GM23338 (cell line): ENCODE measurements at regions not wholly inside any gene's neighbourhood (a gene's known extent, or its start where the extent isn't known, plus 50 kb on each side); places are given as distances from the start of the nearest gene placed in this dataset.

Experiments used
- ATAC-seq: fragments of 200-7000 bp; cut with Tn5 transposase; 3 replicates; pipeline ENCODE4 v1.9.1; 2020
- DNase-seq: peaks from one replicate; pipeline ENCODE4 v3.0.0-alpha.2; 2015; ENCODE audit warnings: low spot score
- H2AFZ ChIP-seq: fragments of 200-600 bp; sonication (generic); 2 replicates; pipeline ENCODE4 v1.8.0; 2016; ENCODE audit warnings: antibody characterized with exemption, mild to moderate bottlenecking, moderate library complexity
- H3F3A ChIP-seq: fragments of 200-600 bp; sonication (generic); replicated peaks from 2 replicates; pipeline ENCODE4 v1.8.0; 2017; ENCODE audit warnings: antibody characterized with exemption, mixed run types, low read depth
- H3K27ac ChIP-seq: fragments of 200-600 bp; sonication (generic); 2 replicates; pipeline ENCODE4 v1.6.1; 2016; ENCODE audit warnings: low read depth
- H3K27me3 ChIP-seq: fragments of 200-600 bp; sonication (generic); 2 replicates; pipeline ENCODE4 v1.8.0; 2016; ENCODE audit warnings: mild to moderate bottlenecking, mixed run types, moderate library complexity; ENCODE audit not compliant: insufficient read depth
- H3K36me3 ChIP-seq: fragments of 200-600 bp; sonication (generic); 2 replicates; pipeline ENCODE4 v1.8.0; 2016; ENCODE audit warnings: mild to moderate bottlenecking; ENCODE audit not compliant: insufficient read depth
- H3K4me1 ChIP-seq: fragments of 200-600 bp; sonication (generic); 2 replicates; pipeline ENCODE4 v1.8.0; 2016; ENCODE audit warnings: mild to moderate bottlenecking, moderate library complexity; ENCODE audit not compliant: insufficient read depth
- H3K4me2 ChIP-seq: fragments of 200-600 bp; sonication (generic); 2 replicates; pipeline ENCODE4 v1.7.1; 2017; ENCODE audit warnings: mixed run types
- H3K4me3 ChIP-seq: fragments of 200-600 bp; sonication (generic); 2 replicates; pipeline ENCODE4 v1.6.1; 2016; ENCODE audit warnings: mixed run types
- H3K79me2 ChIP-seq: fragments of 200-600 bp; sonication (generic); replicated peaks from 2 replicates; pipeline ENCODE4 v1.8.0; 2017; ENCODE audit warnings: mild to moderate bottlenecking; ENCODE audit not compliant: insufficient read depth
- H3K9me2 ChIP-seq: fragments of 200-600 bp; sonication (generic); 2 replicates; pipeline ENCODE4 v1.8.0; 2017; ENCODE audit not compliant: insufficient read depth
- H4K20me1 ChIP-seq: fragments of 200-600 bp; sonication (generic); replicated peaks from 2 replicates; pipeline ENCODE4 v1.8.0; 2017; ENCODE audit warnings: mild to moderate bottlenecking; ENCODE audit not compliant: insufficient read depth
- H3K27ac Mint-ChIP-seq: 2 replicates; pipeline ENCODE4 v1.8.0; 2020; ENCODE audit warnings: inconsistent platforms, mild to moderate bottlenecking, moderate library complexity, mixed read lengths
- H3K27me3 Mint-ChIP-seq: 3 replicates; pipeline ENCODE4 v1.8.0; 2022; ENCODE audit warnings: low read depth, mild to moderate bottlenecking, moderate library complexity, mixed read lengths, inconsistent platforms; ENCODE audit not compliant: insufficient read depth, poor library complexity
- H3K36me3 Mint-ChIP-seq: 3 replicates; pipeline ENCODE4 v1.8.0; 2021; ENCODE audit warnings: low read depth, mild to moderate bottlenecking, inconsistent platforms, moderate library complexity, mixed read lengths
- H3K4me1 Mint-ChIP-seq: 3 replicates; pipeline ENCODE4 v1.8.0; 2020; ENCODE audit warnings: mild to moderate bottlenecking, inconsistent platforms, mixed read lengths
- H3K4me3 Mint-ChIP-seq: 3 replicates; pipeline ENCODE4 v1.8.0; 2021; ENCODE audit warnings: moderate library complexity, mild to moderate bottlenecking, inconsistent platforms, mixed read lengths
- H3K9me3 Mint-ChIP-seq: 3 replicates; pipeline ENCODE4 v1.8.0; 2020; ENCODE audit warnings: moderate library complexity, mild to moderate bottlenecking, inconsistent platforms, mixed read lengths
- CREB1 ChIP-seq: fragments of 250-450 bp; sonication (Bioruptor Pico); IDR thresholded peaks from 2 replicates; pipeline ENCODE4 v1.5.0; 2020; ENCODE audit warnings: low read depth, mild to moderate bottlenecking, moderate library complexity
- EZH2 ChIP-seq: fragments of 200-600 bp; sonication (generic); IDR thresholded peaks from one replicate; pipeline ENCODE4 v1.8.0; 2017; ENCODE audit warnings: antibody characterized with exemption, mild to moderate bottlenecking, low read depth; ENCODE audit not compliant: unreplicated experiment
- EZH2phosphoT487 ChIP-seq: fragments of 200-600 bp; sonication (generic); IDR thresholded peaks from one replicate; pipeline ENCODE4 v1.8.1; 2018; ENCODE audit warnings: antibody characterized with exemption; ENCODE audit not compliant: unreplicated experiment
- JUNB ChIP-seq: IDR thresholded peaks from one replicate; pipeline ENCODE4 v1.6.1; 2016; ENCODE audit warnings: antibody characterized with exemption; ENCODE audit not compliant: unreplicated experiment
- NANOG ChIP-seq: IDR thresholded peaks from 2 replicates; pipeline ENCODE4 v1.6.1; 2016; ENCODE audit warnings: antibody characterized with exemption, borderline replicate concordance
- POLR2AphosphoS5 ChIP-seq: IDR thresholded peaks from 2 replicates; pipeline ENCODE4 v1.6.1; 2016; ENCODE audit warnings: antibody characterized with exemption, low read depth
- STAT1 ChIP-seq: IDR thresholded peaks from one replicate; pipeline ENCODE4 v1.6.1; 2016; ENCODE audit warnings: antibody characterized with exemption; ENCODE audit not compliant: unreplicated experiment
- ZNF114 ChIP-seq: fragments of 250-450 bp; sonication (Bioruptor Pico); IDR thresholded peaks from 2 replicates; pipeline ENCODE4 v1.5.0; 2020; ENCODE audit warnings: mild to moderate bottlenecking, moderate library complexity
- ZNF331 ChIP-seq: fragments of 250-450 bp; sonication (Bioruptor Pico); IDR thresholded peaks from 2 replicates; pipeline ENCODE4 v1.5.0; 2020; ENCODE audit warnings: low read depth, mild to moderate bottlenecking, moderate library complexity
- TF ChIP-seq, protein P1 (sequence below), 2 experiments: fragments of 200-600 bp in 1 of 2; sonication (generic) in 1 of 2; conservative IDR thresholded peaks; 2 replicates each; pipeline versions ENCODE4 v1.5.1 to v1.6.1; 2016 to 2017; ENCODE audit warnings: antibody characterized with exemption in 2 of 2, low read depth in 2 of 2, mild to moderate bottlenecking in 2 of 2, moderate library complexity in 1 of 2
- TF ChIP-seq, protein P2 (sequence below): IDR thresholded peaks from 2 replicates; pipeline ENCODE4 v1.6.1; 2016; ENCODE audit warnings: antibody characterized with exemption
- TF ChIP-seq, protein P3 (sequence below): fragments of 250-450 bp; sonication (Bioruptor Pico); IDR thresholded peaks from 2 replicates; pipeline ENCODE4 v1.5.0; 2020; ENCODE audit warnings: mild to moderate bottlenecking, moderate library complexity
- TF ChIP-seq, protein P4 (sequence below): IDR thresholded peaks from one replicate; pipeline ENCODE4 v1.6.1; 2018; ENCODE audit warnings: antibody characterized with exemption; ENCODE audit not compliant: unreplicated experiment

DNA sequence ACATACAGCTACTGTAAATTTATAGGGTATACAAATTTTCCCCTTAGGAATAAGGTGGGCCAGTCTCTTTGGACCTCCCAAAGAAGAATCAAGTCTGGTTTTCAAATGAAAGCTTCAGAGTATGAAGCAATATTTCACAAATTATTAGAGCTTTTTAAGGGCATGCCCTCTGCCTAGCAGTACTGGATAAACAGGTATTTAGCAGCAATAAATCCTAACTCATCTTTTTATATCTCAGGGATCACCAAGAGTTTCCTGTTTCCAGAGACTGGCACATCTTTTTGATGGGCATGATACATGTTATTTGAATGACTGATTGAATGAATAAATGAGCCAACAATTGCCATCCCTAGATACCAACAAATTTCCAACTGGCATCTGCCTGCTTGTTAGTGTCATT, 190.4 kb downstream of the NRIP1 start:
- Histone ChIP-seq H3K27me3 (no peaks in the 10 kb centered on the region), H3K4me1 (no peaks in the 10 kb centered on the region), H4K20me1 (no peaks in the 10 kb centered on the region), H3K27ac (no peak overlapping the region), H3K36me3 (no peaks in the 10 kb centered on the region), H3K79me2 (no peaks in the 10 kb centered on the region), H3F3A (no peaks in the 10 kb centered on the region), H3K9me2 (no peaks in the 10 kb centered on the region), H3K4me2 (no peak overlapping the region), H3K4me3 (no peak overlapping the region), H2AFZ (no peak overlapping the region)
- no peak overlapping the region for H3K27ac Mint-ChIP-seq
- H3K4me1 Mint-ChIP-seq, result peaks cover 2% of the 10 kb centered on the region; the same call in 1 of the 3 replicates
- no peaks in the 10 kb centered on the region for H3K27me3 Mint-ChIP-seq
- no peaks in the 10 kb centered on the region for H3K36me3 Mint-ChIP-seq
- H3K9me3 Mint-ChIP-seq, result no peaks in the 10 kb centered on the region
- ATAC-seq (no peak), DNase-seq (no peak)
- no peak for TF ChIP-seq ZNF114 (CRISPR knock-in tag)
- TF ChIP-seq NANOG, result no peak
- TF ChIP-seq, protein P1, sequence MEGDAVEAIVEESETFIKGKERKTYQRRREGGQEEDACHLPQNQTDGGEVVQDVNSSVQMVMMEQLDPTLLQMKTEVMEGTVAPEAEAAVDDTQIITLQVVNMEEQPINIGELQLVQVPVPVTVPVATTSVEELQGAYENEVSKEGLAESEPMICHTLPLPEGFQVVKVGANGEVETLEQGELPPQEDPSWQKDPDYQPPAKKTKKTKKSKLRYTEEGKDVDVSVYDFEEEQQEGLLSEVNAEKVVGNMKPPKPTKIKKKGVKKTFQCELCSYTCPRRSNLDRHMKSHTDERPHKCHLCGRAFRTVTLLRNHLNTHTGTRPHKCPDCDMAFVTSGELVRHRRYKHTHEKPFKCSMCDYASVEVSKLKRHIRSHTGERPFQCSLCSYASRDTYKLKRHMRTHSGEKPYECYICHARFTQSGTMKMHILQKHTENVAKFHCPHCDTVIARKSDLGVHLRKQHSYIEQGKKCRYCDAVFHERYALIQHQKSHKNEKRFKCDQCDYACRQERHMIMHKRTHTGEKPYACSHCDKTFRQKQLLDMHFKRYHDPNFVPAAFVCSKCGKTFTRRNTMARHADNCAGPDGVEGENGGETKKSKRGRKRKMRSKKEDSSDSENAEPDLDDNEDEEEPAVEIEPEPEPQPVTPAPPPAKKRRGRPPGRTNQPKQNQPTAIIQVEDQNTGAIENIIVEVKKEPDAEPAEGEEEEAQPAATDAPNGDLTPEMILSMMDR (conservative IDR thresholded peaks at IDR 0.05; ENCODE audit: low read depth in 2 of 2), result no peak
- TF ChIP-seq, protein P2, sequence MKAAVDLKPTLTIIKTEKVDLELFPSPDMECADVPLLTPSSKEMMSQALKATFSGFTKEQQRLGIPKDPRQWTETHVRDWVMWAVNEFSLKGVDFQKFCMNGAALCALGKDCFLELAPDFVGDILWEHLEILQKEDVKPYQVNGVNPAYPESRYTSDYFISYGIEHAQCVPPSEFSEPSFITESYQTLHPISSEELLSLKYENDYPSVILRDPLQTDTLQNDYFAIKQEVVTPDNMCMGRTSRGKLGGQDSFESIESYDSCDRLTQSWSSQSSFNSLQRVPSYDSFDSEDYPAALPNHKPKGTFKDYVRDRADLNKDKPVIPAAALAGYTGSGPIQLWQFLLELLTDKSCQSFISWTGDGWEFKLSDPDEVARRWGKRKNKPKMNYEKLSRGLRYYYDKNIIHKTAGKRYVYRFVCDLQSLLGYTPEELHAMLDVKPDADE, result no peak
- no peak for TF ChIP-seq ZNF331 (CRISPR knock-in tag)
- TF ChIP-seq, protein P3, sequence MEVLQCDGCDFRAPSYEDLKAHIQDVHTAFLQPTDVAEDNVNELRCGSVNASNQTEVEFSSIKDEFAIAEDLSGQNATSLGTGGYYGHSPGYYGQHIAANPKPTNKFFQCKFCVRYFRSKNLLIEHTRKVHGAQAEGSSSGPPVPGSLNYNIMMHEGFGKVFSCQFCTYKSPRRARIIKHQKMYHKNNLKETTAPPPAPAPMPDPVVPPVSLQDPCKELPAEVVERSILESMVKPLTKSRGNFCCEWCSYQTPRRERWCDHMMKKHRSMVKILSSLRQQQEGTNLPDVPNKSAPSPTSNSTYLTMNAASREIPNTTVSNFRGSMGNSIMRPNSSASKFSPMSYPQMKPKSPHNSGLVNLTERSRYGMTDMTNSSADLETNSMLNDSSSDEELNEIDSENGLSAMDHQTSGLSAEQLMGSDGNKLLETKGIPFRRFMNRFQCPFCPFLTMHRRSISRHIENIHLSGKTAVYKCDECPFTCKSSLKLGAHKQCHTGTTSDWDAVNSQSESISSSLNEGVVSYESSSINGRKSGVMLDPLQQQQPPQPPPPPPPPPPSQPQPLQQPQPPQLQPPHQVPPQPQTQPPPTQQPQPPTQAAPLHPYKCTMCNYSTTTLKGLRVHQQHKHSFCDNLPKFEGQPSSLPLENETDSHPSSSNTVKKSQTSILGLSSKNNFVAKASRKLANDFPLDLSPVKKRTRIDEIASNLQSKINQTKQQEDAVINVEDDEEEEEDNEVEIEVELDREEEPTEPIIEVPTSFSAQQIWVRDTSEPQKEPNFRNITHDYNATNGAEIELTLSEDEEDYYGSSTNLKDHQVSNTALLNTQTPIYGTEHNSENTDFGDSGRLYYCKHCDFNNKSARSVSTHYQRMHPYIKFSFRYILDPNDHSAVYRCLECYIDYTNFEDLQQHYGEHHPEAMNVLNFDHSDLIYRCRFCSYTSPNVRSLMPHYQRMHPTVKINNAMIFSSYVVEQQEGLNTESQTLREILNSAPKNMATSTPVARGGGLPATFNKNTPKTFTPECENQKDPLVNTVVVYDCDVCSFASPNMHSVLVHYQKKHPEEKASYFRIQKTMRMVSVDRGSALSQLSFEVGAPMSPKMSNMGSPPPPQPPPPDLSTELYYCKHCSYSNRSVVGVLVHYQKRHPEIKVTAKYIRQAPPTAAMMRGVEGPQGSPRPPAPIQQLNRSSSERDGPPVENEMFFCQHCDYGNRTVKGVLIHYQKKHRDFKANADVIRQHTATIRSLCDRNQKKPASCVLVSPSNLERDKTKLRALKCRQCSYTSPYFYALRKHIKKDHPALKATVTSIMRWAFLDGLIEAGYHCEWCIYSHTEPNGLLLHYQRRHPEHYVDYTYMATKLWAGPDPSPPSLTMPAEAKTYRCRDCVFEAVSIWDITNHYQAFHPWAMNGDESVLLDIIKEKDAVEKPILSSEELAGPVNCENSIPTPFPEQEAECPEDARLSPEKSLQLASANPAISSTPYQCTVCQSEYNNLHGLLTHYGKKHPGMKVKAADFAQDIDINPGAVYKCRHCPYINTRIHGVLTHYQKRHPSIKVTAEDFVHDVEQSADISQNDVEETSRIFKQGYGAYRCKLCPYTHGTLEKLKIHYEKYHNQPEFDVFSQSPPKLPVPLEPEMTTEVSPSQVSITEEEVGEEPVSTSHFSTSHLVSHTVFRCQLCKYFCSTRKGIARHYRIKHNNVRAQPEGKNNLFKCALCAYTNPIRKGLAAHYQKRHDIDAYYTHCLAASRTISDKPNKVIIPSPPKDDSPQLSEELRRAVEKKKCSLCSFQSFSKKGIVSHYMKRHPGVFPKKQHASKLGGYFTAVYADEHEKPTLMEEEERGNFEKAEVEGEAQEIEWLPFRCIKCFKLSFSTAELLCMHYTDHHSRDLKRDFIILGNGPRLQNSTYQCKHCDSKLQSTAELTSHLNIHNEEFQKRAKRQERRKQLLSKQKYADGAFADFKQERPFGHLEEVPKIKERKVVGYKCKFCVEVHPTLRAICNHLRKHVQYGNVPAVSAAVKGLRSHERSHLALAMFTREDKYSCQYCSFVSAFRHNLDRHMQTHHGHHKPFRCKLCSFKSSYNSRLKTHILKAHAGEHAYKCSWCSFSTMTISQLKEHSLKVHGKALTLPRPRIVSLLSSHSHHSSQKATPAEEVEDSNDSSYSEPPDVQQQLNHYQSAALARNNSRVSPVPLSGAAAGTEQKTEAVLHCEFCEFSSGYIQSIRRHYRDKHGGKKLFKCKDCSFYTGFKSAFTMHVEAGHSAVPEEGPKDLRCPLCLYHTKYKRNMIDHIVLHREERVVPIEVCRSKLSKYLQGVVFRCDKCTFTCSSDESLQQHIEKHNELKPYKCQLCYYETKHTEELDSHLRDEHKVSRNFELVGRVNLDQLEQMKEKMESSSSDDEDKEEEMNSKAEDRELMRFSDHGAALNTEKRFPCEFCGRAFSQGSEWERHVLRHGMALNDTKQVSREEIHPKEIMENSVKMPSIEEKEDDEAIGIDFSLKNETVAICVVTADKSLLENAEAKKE (CRISPR knock-in tag), result no peak
- TF ChIP-seq JUNB, result no peak
- no peak for TF ChIP-seq EZH2
- TF ChIP-seq, protein P4, sequence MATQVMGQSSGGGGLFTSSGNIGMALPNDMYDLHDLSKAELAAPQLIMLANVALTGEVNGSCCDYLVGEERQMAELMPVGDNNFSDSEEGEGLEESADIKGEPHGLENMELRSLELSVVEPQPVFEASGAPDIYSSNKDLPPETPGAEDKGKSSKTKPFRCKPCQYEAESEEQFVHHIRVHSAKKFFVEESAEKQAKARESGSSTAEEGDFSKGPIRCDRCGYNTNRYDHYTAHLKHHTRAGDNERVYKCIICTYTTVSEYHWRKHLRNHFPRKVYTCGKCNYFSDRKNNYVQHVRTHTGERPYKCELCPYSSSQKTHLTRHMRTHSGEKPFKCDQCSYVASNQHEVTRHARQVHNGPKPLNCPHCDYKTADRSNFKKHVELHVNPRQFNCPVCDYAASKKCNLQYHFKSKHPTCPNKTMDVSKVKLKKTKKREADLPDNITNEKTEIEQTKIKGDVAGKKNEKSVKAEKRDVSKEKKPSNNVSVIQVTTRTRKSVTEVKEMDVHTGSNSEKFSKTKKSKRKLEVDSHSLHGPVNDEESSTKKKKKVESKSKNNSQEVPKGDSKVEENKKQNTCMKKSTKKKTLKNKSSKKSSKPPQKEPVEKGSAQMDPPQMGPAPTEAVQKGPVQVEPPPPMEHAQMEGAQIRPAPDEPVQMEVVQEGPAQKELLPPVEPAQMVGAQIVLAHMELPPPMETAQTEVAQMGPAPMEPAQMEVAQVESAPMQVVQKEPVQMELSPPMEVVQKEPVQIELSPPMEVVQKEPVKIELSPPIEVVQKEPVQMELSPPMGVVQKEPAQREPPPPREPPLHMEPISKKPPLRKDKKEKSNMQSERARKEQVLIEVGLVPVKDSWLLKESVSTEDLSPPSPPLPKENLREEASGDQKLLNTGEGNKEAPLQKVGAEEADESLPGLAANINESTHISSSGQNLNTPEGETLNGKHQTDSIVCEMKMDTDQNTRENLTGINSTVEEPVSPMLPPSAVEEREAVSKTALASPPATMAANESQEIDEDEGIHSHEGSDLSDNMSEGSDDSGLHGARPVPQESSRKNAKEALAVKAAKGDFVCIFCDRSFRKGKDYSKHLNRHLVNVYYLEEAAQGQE, result no peak
- no peak for TF ChIP-seq EZH2phosphoT487
- TF ChIP-seq CREB1 (CRISPR knock-in tag), result no peak
- TF ChIP-seq POLR2AphosphoS5, result no peak
- no peak for TF ChIP-seq STAT1
- no peak overlapping the region for H3K4me3 Mint-ChIP-seq
